GM12891 (cell line): ENCODE measurements at regions not wholly inside any gene's neighbourhood (a gene's known extent, or its start where the extent isn't known, plus 50 kb on each side); places are given as distances from the start of the nearest gene placed in this dataset.

Experiments used
- PAX5 ChIP-seq: IDR thresholded peaks from 2 replicates; pipeline ENCODE4 v1.6.1; 2011; ENCODE audit warnings: low read length, moderate library complexity, mild to moderate bottlenecking; ENCODE audit not compliant: insufficient read depth, severe bottlenecking
- POLR2A ChIP-seq: IDR thresholded peaks from 2 replicates; pipeline ENCODE4 v1.6.1; 2011; ENCODE audit warnings: low read depth, low read length, control low read depth
- POLR2AphosphoS5 ChIP-seq: IDR thresholded peaks from 2 replicates; pipeline ENCODE4 v1.6.1; 2011; ENCODE audit warnings: low read depth, low read length, control low read depth
- POU2F2 ChIP-seq: IDR thresholded peaks from 2 replicates; pipeline ENCODE4 v1.6.1; 2011; ENCODE audit warnings: low read depth, mild to moderate bottlenecking, control low read depth, low read length, moderate library complexity
- SPI1 ChIP-seq: IDR thresholded peaks from 2 replicates; pipeline ENCODE4 v1.6.1; 2011; ENCODE audit warnings: low read depth, low read length, control low read depth
- TAF1 ChIP-seq: IDR thresholded peaks from 2 replicates; pipeline ENCODE4 v1.6.1; 2011; ENCODE audit warnings: low read depth, low read length, control low read depth

DNA sequence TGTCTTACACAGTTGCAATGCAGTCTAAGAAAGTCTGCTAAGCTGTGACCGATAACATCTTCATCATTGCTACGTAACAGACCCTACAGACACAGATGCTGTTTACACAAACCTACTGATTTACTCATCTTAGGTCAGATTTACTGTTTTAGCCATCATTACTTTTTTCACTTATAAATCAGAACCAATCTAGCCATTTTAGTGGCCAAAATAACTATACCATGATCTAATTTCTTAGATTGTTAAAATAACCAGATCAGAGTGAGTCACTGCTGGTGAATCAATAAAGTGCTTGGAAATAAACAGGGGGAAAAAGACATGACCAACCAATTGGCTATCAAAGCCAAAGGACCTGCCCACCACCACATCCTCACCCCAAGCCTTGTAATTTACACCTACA, 57.0 kb upstream of the FOXN3 start:
- TF ChIP-seq POLR2A (no peak), TAF1 (no peak), POLR2AphosphoS5 (no peak), SPI1 (no peak), PAX5 (no peak), POU2F2 (no peak)
